ENCODE measurements at regions not wholly inside any gene's neighbourhood (a gene's known extent, or its start where the extent isn't known, plus 50 kb on each side); places are given as distances from the start of the nearest gene placed in this dataset.

DNA sequence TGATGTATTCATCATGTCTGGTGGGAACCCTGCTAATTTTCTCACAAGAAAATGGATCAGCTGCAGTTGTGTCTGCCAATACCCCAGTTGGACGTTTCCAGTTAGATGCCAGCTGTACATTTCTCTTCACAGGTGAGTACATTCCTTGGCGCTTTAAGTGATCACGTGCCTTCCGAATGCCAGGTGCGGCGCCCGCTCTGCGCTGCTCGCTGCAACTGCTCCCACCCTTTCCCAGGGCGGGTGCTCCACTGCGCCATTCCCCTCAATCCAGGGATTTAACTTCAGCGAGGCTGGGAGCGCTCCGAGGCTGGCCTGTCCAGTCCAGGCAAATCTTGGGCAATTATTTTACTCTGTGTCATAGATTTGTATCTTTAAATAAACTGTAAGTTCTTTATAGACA lies 225.0 kb upstream of the RAB6C start:
- CTCF ChIA-PET: no interaction called here
- DNase-seq (ENCODE audit: low read depth, low spot score): no peak
- POLR2A ChIA-PET: no interaction called here

DNA sequence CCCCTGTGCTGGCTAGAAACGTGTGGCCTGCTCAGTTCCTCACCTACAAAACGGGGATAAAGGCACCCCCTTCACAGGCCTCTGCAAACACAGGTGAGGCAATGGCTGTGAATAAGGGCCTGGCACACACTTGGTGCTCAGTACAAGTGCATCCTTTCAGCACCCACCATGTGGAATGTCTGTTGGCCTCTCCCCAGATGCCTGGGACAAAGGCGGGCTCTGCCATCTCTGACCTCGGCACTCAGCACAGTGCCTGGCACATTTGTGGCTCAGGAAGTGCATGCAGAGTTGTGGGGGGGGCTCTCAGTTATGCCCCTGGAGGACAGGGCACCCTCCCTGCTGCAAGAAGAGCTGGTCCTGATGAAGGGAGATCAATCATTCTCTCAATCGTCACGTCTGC lies 224.6 kb upstream of the RAB6C start:
- CTCF ChIA-PET: no interaction called here
- Histone ChIP-seq H3K4me3 (ENCODE audit: low read depth, low read length) (no peak overlapping the region), H3K27me3 (ENCODE audit: control insufficient read depth, insufficient read depth, low read length) (no peaks in the 10 kb centered on the region), H3K27ac (ENCODE audit: low read depth, low read length) (no peak overlapping the region), H3K9me3 (ENCODE audit: control insufficient read depth, insufficient read depth, low read length) (peaks cover 43% of the 10 kb centered on the region)
- POLR2A ChIA-PET: no interaction called here
- no peak for DNase-seq (ENCODE audit: low read depth, low spot score)
- TF ChIP-seq CTCF (IDR thresholded peaks at IDR 0.05; ENCODE audit: low read depth, low read length): no peak

More for the DNA sequence above, 225.0 kb upstream of the RAB6C start:
- H3K4me3 ChIP-seq (ENCODE audit: low read depth, low read length): no peak overlapping the region
- no peak overlapping the region for H3K27ac ChIP-seq (ENCODE audit: low read depth, low read length)
- H3K27me3 ChIP-seq (ENCODE audit: control insufficient read depth, insufficient read depth, low read length): no peaks in the 10 kb centered on the region
- H3K9me3 ChIP-seq (ENCODE audit: control insufficient read depth, insufficient read depth, low read length): peaks cover 39% of the 10 kb centered on the region
- no peak for TF ChIP-seq CTCF (IDR thresholded peaks at IDR 0.05; ENCODE audit: low read depth, low read length)

- CTCF ChIA-PET: no interaction called here
- no peak for TF ChIP-seq CTCF (IDR thresholded peaks at IDR 0.05; ENCODE audit: low read depth, low read length)
Measured at GRCh38 chr2:129755786-129756185, 223.7 kb upstream of the RAB6C start.

DNA sequence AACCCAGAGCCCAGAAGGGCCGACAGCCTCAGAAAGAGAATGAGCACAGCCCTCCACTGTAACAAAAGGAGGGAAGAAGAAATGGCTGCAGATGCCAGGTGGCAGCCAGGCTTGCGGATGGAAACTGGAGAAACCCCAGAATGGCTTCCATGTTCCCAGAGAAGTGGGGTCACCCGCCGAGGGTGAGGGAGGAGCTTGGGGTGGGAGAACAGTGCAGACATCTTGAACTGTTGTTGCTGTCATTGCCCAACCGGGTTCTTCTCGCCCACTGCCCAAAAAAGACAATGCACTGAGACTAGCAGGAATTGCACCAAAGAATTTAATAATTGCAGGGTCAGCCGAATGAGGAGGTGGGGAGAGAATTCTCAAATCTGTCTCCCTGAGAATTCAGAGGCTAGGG lies 223.2 kb upstream of the RAB6C start:
- no peak overlapping the region for H3K4me3 ChIP-seq (ENCODE audit: low read depth, low read length)
- CTCF ChIA-PET: no interaction called here
- POLR2A ChIA-PET: no interaction called here
- H3K9me3 ChIP-seq (ENCODE audit: control insufficient read depth, insufficient read depth, low read length): peaks cover 52% of the 10 kb centered on the region
- no peaks in the 10 kb centered on the region for H3K27me3 ChIP-seq (ENCODE audit: control insufficient read depth, insufficient read depth, low read length)
- no peak for DNase-seq (ENCODE audit: low read depth, low spot score)
- H3K27ac ChIP-seq (ENCODE audit: low read depth, low read length): no peak overlapping the region
- no peak for TF ChIP-seq CTCF (IDR thresholded peaks at IDR 0.05; ENCODE audit: low read depth, low read length)

More at GRCh38 chr2:129755786-129756185, 223.7 kb upstream of the RAB6C start:
- no peak for DNase-seq (ENCODE audit: low read depth, low spot score)
- Histone ChIP-seq H3K4me3 (ENCODE audit: low read depth, low read length) (no peak overlapping the region), H3K27ac (ENCODE audit: low read depth, low read length) (no peak overlapping the region), H3K27me3 (ENCODE audit: control insufficient read depth, insufficient read depth, low read length) (no peaks in the 10 kb centered on the region), H3K9me3 (ENCODE audit: control insufficient read depth, insufficient read depth, low read length) (peaks cover 51% of the 10 kb centered on the region)
- POLR2A ChIA-PET: no interaction called here

- CTCF ChIA-PET: no interaction called here
Measured at GRCh38 chr2:129757366-129757914, 222.0 kb upstream of the RAB6C start.

More at GRCh38 chr2:129757366-129757914, 222.0 kb upstream of the RAB6C start:
- Histone ChIP-seq H3K27me3 (ENCODE audit: control insufficient read depth, insufficient read depth, low read length) (no peaks in the 10 kb centered on the region), H3K4me3 (ENCODE audit: low read depth, low read length) (no peak overlapping the region), H3K27ac (ENCODE audit: low read depth, low read length) (no peak overlapping the region), H3K9me3 (ENCODE audit: control insufficient read depth, insufficient read depth, low read length) (peaks cover 62% of the 10 kb centered on the region)
- POLR2A ChIA-PET: no interaction called here
- no peak for TF ChIP-seq CTCF (IDR thresholded peaks at IDR 0.05; ENCODE audit: low read depth, low read length)
- DNase-seq (ENCODE audit: low read depth, low spot score): no peak

Data from AG04450 (cell line).